SK-N-SH (cell line): ENCODE measurements at regions not wholly inside any gene's neighbourhood (a gene's known extent, or its start where the extent isn't known, plus 50 kb on each side); places are given as distances from the start of the nearest gene placed in this dataset.

Source experiments
- CTCF ChIA-PET: fragments of 300-600, 350-600 bp; formaldehyde crosslinking; extraction: SDS; loops from one replicate; lab custom pipeline; 2021; lab: Yijun Ruan, JAX
- POLR2A ChIA-PET: fragments of 350-600 bp; sonication (Branson Sonifier 250); formaldehyde crosslinking; extraction: SDS; loops from one replicate; lab custom pipeline; 2020; ENCODE audit warnings: antibody characterized with exemption, inconsistent platforms; lab: Yijun Ruan, JAX
- DNase-seq: peaks from one replicate; pipeline ENCODE4 v3.0.0; 2012
- H2AFZ ChIP-seq: fragments of 200-600 bp; sonication (generic); 2 replicates; pipeline ENCODE4 v1.8.1; 2016; ENCODE audit warnings: antibody characterized with exemption, mild to moderate bottlenecking, low read depth
- H3F3A ChIP-seq: fragments of 200-600 bp; sonication (generic); replicated peaks from 2 replicates; pipeline ENCODE3; 2016; ENCODE audit warnings: antibody characterized with exemption, mild to moderate bottlenecking; ENCODE audit not compliant: insufficient read depth
- H3K27ac ChIP-seq, 2 experiments: fragments of 200-500 bp in 1 of 2; fragments of 200-600 bp in 1 of 2; sonication (Bioruptor generic) in 1 of 2; sonication (generic), shearing (Covaris generic) in 1 of 2; 2 replicates each; pipeline versions ENCODE4 v1.5.1 to v1.6.1; 2014 to 2016; ENCODE audit warnings: low read depth in 2 of 2, inconsistent platforms in 1 of 2, low read length in 1 of 2, mild to moderate bottlenecking in 1 of 2, mixed read lengths in 1 of 2
- H3K27me3 ChIP-seq: fragments of 200-600 bp; sonication (generic), shearing (Covaris generic); 2 replicates; pipeline ENCODE4 v1.6.1; 2016; ENCODE audit warnings: mixed run types; ENCODE audit not compliant: insufficient read depth
- H3K36me3 ChIP-seq, 2 experiments: fragments of 200-500 bp in 1 of 2; fragments of 200-600 bp in 1 of 2; sonication (Bioruptor generic) in 1 of 2; sonication (generic) in 1 of 2; replicated peaks in 1 of 2; 2 replicates each; pipeline versions ENCODE3 to v1.5.1; 2014 to 2016; ENCODE audit warnings: low read length in 1 of 2, mild to moderate bottlenecking in 1 of 2; ENCODE audit not compliant: insufficient read depth in 2 of 2, control insufficient read depth in 1 of 2
- H3K4me1 ChIP-seq, 2 experiments: fragments of 200-500 bp in 1 of 2; fragments of 200-600 bp in 1 of 2; sonication (Bioruptor generic) in 1 of 2; sonication (generic), shearing (Covaris generic) in 1 of 2; 2 replicates each; pipeline versions ENCODE4 v1.5.1 to v1.6.1; 2014 to 2016; ENCODE audit warnings: low read depth in 1 of 2, low read length in 1 of 2, mixed run types in 1 of 2; ENCODE audit not compliant: insufficient read depth in 2 of 2, control insufficient read depth in 1 of 2
- H3K4me2 ChIP-seq: fragments of 200-600 bp; sonication (generic), shearing (Covaris generic); 2 replicates; pipeline ENCODE4 v1.6.1; 2017; ENCODE audit warnings: mixed run types
- H3K4me3 ChIP-seq, 2 experiments: fragments of 200-500 bp in 1 of 2; fragments of 200-600 bp in 1 of 2; sonication (Bioruptor generic) in 1 of 2; sonication (generic), shearing (Covaris generic) in 1 of 2; 2 replicates each; pipeline versions ENCODE4 v1.5.1 to v1.8.1; 2014 to 2016; ENCODE audit warnings: low read depth in 2 of 2, inconsistent platforms in 1 of 2, low read length in 1 of 2, mild to moderate bottlenecking in 1 of 2, mixed read lengths in 1 of 2, moderate library complexity in 1 of 2
- H3K79me2 ChIP-seq: fragments of 200-600 bp; sonication (generic); 2 replicates; pipeline ENCODE4 v1.8.1; 2017; ENCODE audit warnings: mild to moderate bottlenecking; ENCODE audit not compliant: insufficient read depth
- H3K9ac ChIP-seq: fragments of 200-600 bp; sonication (generic); 2 replicates; pipeline ENCODE4 v1.6.1; 2017; ENCODE audit warnings: mixed run types
- H3K9me2 ChIP-seq: fragments of 200-600 bp; sonication (generic); 2 replicates; pipeline ENCODE4 v1.6.1; 2017; ENCODE audit warnings: mixed run types
- H3K9me3 ChIP-seq: fragments of 200-600 bp; sonication (generic); 2 replicates; pipeline ENCODE4 v1.6.1; 2017; ENCODE audit warnings: mixed run types, mild to moderate bottlenecking, moderate library complexity
- H4K20me1 ChIP-seq: fragments of 200-600 bp; sonication (generic); 2 replicates; pipeline ENCODE4 v1.6.1; 2017; ENCODE audit warnings: mild to moderate bottlenecking, mixed run types; ENCODE audit not compliant: insufficient read depth
- EZH2phosphoT487 ChIP-seq: fragments of 200-600 bp; sonication (generic); IDR thresholded peaks from 2 replicates; pipeline ENCODE4 v1.6.1; 2017; ENCODE audit warnings: low read depth, mixed run types, mild to moderate bottlenecking, antibody characterized with exemption, moderate library complexity, borderline replicate concordance
- FOSL2 ChIP-seq: IDR thresholded peaks from 2 replicates; pipeline ENCODE4 v1.4.0; 2012; ENCODE audit warnings: low read depth, mild to moderate bottlenecking, moderate library complexity, borderline replicate concordance
- FOXM1 ChIP-seq: IDR thresholded peaks from 2 replicates; pipeline ENCODE4 v1.4.0; 2012; ENCODE audit warnings: low read depth, mild to moderate bottlenecking
- IRF3 ChIP-seq: fragments of 150-350 bp; IDR thresholded peaks from 2 replicates; pipeline ENCODE4 v1.6.1; 2016; ENCODE audit warnings: mild to moderate bottlenecking, low read depth, low read length
- MEF2A ChIP-seq: IDR thresholded peaks from 2 replicates; pipeline ENCODE4 v1.4.0; 2012; ENCODE audit warnings: low read depth, borderline replicate concordance
- NFIC ChIP-seq: IDR thresholded peaks from 2 replicates; pipeline ENCODE4 v1.4.0; 2012; ENCODE audit warnings: borderline replicate concordance
- NRF1 ChIP-seq: IDR thresholded peaks from 2 replicates; pipeline ENCODE4 v1.6.1; 2012; ENCODE audit warnings: low read depth, mild to moderate bottlenecking, low read length
- PBX3 ChIP-seq: IDR thresholded peaks from 2 replicates; pipeline ENCODE4; 2012
- RCOR1 ChIP-seq: fragments of 150-350 bp; IDR thresholded peaks from 2 replicates; pipeline ENCODE4 v1.6.1; 2017; ENCODE audit warnings: antibody characterized with exemption, low read length
- RFX5 ChIP-seq: IDR thresholded peaks from 2 replicates; pipeline ENCODE4 v1.6.1; 2012; ENCODE audit warnings: mild to moderate bottlenecking, improper control_type of control experiment, low read length
- RXRA ChIP-seq: IDR thresholded peaks from 2 replicates; pipeline ENCODE4 v1.4.0; 2012; ENCODE audit warnings: low read depth, mild to moderate bottlenecking, borderline replicate concordance
- SIN3A ChIP-seq: IDR thresholded peaks from 2 replicates; pipeline ENCODE4 v1.6.1; 2012; ENCODE audit warnings: low read depth, mild to moderate bottlenecking, low read length, moderate library complexity, borderline replicate concordance
- SMC3 ChIP-seq: IDR thresholded peaks from 2 replicates; pipeline ENCODE4 v1.6.1; 2012; ENCODE audit warnings: low read depth, low read length, improper control_type of control experiment
- TAF1 ChIP-seq: IDR thresholded peaks from 2 replicates; pipeline ENCODE4 v1.6.1; 2012; ENCODE audit warnings: low read depth, mild to moderate bottlenecking, low read length, moderate library complexity, borderline replicate concordance
- TCF12 ChIP-seq: IDR thresholded peaks from 2 replicates; pipeline ENCODE4 v1.4.0; 2012
- TEAD4 ChIP-seq: IDR thresholded peaks from 2 replicates; pipeline ENCODE4 v1.4.0; 2012; ENCODE audit warnings: mild to moderate bottlenecking, borderline replicate concordance; ENCODE audit not compliant: insufficient read depth
- WGBS: methylation state at CpG from one replicate; pipeline ENCODE4 v1.1.6; 2017; ENCODE audit warnings: low lambda C conversion rate; 5-methylcytosine and 5-hydroxymethylcytosine counted together
- TF ChIP-seq, protein P1 (sequence below): IDR thresholded peaks from 2 replicates; pipeline ENCODE4 v1.4.0; 2012; ENCODE audit warnings: low read depth
- TF ChIP-seq, protein P2 (sequence below): IDR thresholded peaks from 2 replicates; pipeline ENCODE4 v1.4.0; 2012; ENCODE audit warnings: low read depth, borderline replicate concordance

GRCh38 chr2:9703085-9703678 lies 72.4 kb upstream of the YWHAQ start:
- H3F3A ChIP-seq: no peaks in the 10 kb centered on the region
- DNase-seq: no peak
- H3K9me2 ChIP-seq: no peaks in the 10 kb centered on the region
- 59% methylated on average over 11 of the region's 11 CpGs for WGBS
- peak overlapping the region; percentile 55 for H3K4me2 ChIP-seq
- ChIA-PET CTCF (interaction anchor here (1.2 kb wide), 1 partner anchor 111 kb away, joined by 5 read pairs; no protein-coding TSS in a partner anchor), POLR2A (no interaction called here)
- H2AFZ ChIP-seq: peak overlapping the region; percentile 23; the same call in 1 of the 2 replicates
- H3K9me3 ChIP-seq: no peaks in the 10 kb centered on the region
- H3K27ac ChIP-seq: peak overlapping the region in 1 of 2 experiments; percentile 51; a peak in 2 of 4 replicates
- no peaks in the 10 kb centered on the region for H4K20me1 ChIP-seq
- no peak overlapping the region for H3K4me3 ChIP-seq
- H3K9ac ChIP-seq: no peak overlapping the region
- H3K4me1 ChIP-seq: peaks cover 4 to 10% of the 10 kb centered on the region in 2 experiments; a peak in 3 of 4 replicates
- TF ChIP-seq TEAD4: no peak
- no peak for TF ChIP-seq NRF1
- no peak for TF ChIP-seq SMC3
- TF ChIP-seq TCF12: peak; percentile 20; the same call in 1 of the 2 replicates
- no peak for TF ChIP-seq RCOR1
- TF ChIP-seq, protein P1, sequence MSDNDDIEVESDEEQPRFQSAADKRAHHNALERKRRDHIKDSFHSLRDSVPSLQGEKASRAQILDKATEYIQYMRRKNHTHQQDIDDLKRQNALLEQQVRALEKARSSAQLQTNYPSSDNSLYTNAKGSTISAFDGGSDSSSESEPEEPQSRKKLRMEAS: no peak
- no peak for TF ChIP-seq RFX5
- TF ChIP-seq NFIC: peak; percentile 59
- H3K27me3 ChIP-seq: no peaks in the 10 kb centered on the region
- H3K36me3 ChIP-seq: no peaks in the 10 kb centered on the region
- H3K79me2 ChIP-seq: no peaks in the 10 kb centered on the region

GRCh38 chr2:9703701-9704221 lies 73.0 kb upstream of the YWHAQ start:
- no peak overlapping the region for H3K9ac ChIP-seq
- no peaks in the 10 kb centered on the region for H3F3A ChIP-seq
- H3K4me1 ChIP-seq: peaks cover 4 to 10% of the 10 kb centered on the region in 2 experiments; a peak in 3 of 4 replicates
- WGBS: 71% methylated on average over 2 of the region's 3 CpGs
- TF ChIP-seq SIN3A: no peak
- TF ChIP-seq TAF1: no peak
- TF ChIP-seq FOSL2: peak; percentile 38; the same call in 1 of the 2 replicates
- no peak for DNase-seq
- H3K27ac ChIP-seq: peak overlapping the region in 1 of 2 experiments; percentile 51; a peak in 2 of 4 replicates
- no peaks in the 10 kb centered on the region for H3K9me2 ChIP-seq
- no peaks in the 10 kb centered on the region for H3K79me2 ChIP-seq
- peak overlapping the region; percentile 55 for H3K4me2 ChIP-seq
- no peaks in the 10 kb centered on the region for H3K36me3 ChIP-seq
- no peaks in the 10 kb centered on the region for H3K27me3 ChIP-seq
- ChIA-PET CTCF (interaction anchor here (1.2 to 1.3 kb wide), 2 partner anchors 24 to 110 kb away, joined by 3 to 5 read pairs; no protein-coding TSS in a partner anchor), POLR2A (no interaction called here)
- no peak overlapping the region for H3K4me3 ChIP-seq
- peak overlapping the region; percentile 23; the same call in 1 of the 2 replicates for H2AFZ ChIP-seq
- no peaks in the 10 kb centered on the region for H3K9me3 ChIP-seq
- no peaks in the 10 kb centered on the region for H4K20me1 ChIP-seq

DNA sequence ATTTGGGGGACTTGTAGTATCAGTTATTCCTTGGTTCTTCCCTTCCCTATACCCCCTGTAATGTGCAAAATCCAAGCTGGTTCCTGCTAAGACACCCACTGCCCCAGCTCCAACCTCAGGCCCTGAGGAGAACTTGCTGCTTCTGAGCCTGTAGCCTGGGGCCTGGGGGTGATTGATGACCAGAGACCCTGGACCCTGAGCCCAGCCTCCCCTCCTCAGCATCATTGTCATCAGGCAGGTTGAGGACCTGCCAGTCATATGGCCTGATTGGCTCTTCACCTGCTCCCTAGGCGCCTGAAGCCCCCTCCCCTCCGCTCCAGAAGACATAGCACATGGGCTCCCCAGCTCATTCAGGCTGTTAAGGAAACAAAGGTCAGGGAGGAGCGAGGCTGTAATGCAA lies 73.8 kb upstream of the YWHAQ start:
- CTCF ChIA-PET: interaction anchor here (1.2 to 1.6 kb wide), 3 partner anchors 11 to 66 kb away, joined by 3 to 6 read pairs (median 3); no protein-coding TSS in a partner anchor
- Histone ChIP-seq H3K27me3 (no peaks in the 10 kb centered on the region), H3K9ac (no peak overlapping the region), H3K4me2 (no peak overlapping the region), H2AFZ (no peak overlapping the region), H3K36me3 (no peaks in the 10 kb centered on the region), H3K79me2 (no peaks in the 10 kb centered on the region), H3K9me2 (no peaks in the 10 kb centered on the region), H3K27ac (no peak overlapping the region), H4K20me1 (no peaks in the 10 kb centered on the region), H3K4me3 (no peak overlapping the region), H3K4me1 (peaks cover 4 to 10% of the 10 kb centered on the region in 2 experiments; a peak in 3 of 4 replicates), H3K9me3 (no peaks in the 10 kb centered on the region), H3F3A (no peaks in the 10 kb centered on the region)
- WGBS: 95% methylated on average over 3 of the region's 3 CpGs
- POLR2A ChIA-PET: no interaction called here
- no peak for DNase-seq
- TF ChIP-seq, protein P2, sequence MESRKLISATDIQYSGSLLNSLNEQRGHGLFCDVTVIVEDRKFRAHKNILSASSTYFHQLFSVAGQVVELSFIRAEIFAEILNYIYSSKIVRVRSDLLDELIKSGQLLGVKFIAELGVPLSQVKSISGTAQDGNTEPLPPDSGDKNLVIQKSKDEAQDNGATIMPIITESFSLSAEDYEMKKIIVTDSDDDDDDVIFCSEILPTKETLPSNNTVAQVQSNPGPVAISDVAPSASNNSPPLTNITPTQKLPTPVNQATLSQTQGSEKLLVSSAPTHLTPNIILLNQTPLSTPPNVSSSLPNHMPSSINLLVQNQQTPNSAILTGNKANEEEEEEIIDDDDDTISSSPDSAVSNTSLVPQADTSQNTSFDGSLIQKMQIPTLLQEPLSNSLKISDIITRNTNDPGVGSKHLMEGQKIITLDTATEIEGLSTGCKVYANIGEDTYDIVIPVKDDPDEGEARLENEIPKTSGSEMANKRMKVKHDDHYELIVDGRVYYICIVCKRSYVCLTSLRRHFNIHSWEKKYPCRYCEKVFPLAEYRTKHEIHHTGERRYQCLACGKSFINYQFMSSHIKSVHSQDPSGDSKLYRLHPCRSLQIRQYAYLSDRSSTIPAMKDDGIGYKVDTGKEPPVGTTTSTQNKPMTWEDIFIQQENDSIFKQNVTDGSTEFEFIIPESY: no peak
- TF ChIP-seq RFX5 (no peak), TAF1 (no peak), MEF2A (no peak), EZH2phosphoT487 (no peak), IRF3 (no peak), FOXM1 (no peak), PBX3 (no peak), RXRA (no peak)
